ENCODE measurements at regions not wholly inside any gene's neighbourhood (a gene's known extent, or its start where the extent isn't known, plus 50 kb on each side); places are given as distances from the start of the nearest gene placed in this dataset.

DNA sequence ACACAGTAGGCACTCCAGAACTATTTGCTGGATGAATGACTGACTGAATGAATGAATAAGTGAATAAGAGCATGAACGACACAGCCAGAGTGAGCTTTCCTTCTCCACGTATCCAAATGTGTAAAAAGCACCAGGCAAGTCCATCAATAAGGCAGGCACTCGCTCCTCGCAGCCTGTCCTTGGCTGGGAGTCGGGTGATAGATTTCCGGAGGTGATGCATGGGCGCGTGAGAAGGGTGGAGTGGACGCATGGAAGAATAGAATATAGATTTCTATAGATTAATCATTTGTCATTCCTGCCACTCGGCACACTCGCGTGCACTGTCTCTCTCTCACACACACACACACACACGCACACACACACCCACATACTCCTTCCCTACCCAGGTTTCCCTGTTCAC, 164.3 kb upstream of the ZC3H12A start:
- Histone ChIP-seq H3K36me3 (no peaks in the 10 kb centered on the region), H3K4me3 (ENCODE audit: low read depth, low read length) (no peak overlapping the region), H3K9me3 (ENCODE audit: severe bottlenecking) (no peaks in the 10 kb centered on the region), H3K27me3 (ENCODE audit: insufficient read depth, low read depth, severe bottlenecking) (no peaks in the 10 kb centered on the region), H3K27ac (no peak overlapping the region)
- TF ChIP-seq CTCF (IDR thresholded peaks at IDR 0.05; ENCODE audit: low read depth, low read length): no peak
- no peak for DNase-seq

- Histone ChIP-seq H3K27me3 (ENCODE audit: insufficient read depth, low read depth, severe bottlenecking) (no peaks in the 10 kb centered on the region), H3K27ac (no peak overlapping the region), H3K9me3 (ENCODE audit: severe bottlenecking) (no peaks in the 10 kb centered on the region), H3K36me3 (no peaks in the 10 kb centered on the region), H3K4me3 (ENCODE audit: low read depth, low read length) (no peak overlapping the region)
- DNase-seq: no peak
- no peak for TF ChIP-seq CTCF (IDR thresholded peaks at IDR 0.05; ENCODE audit: low read depth, low read length)
Measured at GRCh38 chr1:37315371-37315846, 159.0 kb upstream of the ZC3H12A start.

DNA sequence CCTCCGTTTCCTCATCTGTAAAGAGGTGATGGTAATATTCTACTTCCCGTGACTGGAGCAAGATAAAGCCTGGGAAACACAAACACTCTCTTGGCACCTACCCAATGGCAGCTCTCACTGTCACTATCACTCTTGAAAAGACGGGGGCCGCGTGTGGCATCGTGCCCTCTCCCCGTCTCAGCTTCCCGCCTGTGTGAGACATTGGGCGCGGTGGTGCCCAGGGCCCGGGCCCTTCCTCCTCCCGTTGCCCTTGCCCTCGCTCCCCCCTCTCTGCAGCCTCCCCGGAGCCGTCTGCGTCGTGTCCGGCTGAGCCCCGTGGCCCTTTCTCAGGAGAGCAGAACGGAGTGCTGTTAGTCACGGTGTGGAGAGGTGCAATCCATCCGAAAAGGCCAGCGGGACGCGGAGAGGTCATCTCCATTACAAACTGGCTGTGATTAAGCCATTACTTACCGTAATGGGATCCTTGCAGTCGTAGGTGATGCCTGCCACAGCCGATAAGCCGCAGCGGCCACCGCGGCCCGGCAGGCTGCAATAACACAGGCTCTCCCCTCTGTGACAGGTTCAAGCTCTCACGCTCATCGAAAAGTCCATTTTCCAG, 156.4 kb upstream of the ZC3H12A start:
- H3K36me3 ChIP-seq: no peaks in the 10 kb centered on the region
- H3K27ac ChIP-seq: no peak overlapping the region
- no peak for TF ChIP-seq CTCF (IDR thresholded peaks at IDR 0.05; ENCODE audit: low read depth, low read length)
- no peaks in the 10 kb centered on the region for H3K9me3 ChIP-seq (ENCODE audit: severe bottlenecking)
- no peak for DNase-seq
- H3K4me3 ChIP-seq (ENCODE audit: low read depth, low read length): no peak overlapping the region
- no peaks in the 10 kb centered on the region for H3K27me3 ChIP-seq (ENCODE audit: insufficient read depth, low read depth, severe bottlenecking)

DNA sequence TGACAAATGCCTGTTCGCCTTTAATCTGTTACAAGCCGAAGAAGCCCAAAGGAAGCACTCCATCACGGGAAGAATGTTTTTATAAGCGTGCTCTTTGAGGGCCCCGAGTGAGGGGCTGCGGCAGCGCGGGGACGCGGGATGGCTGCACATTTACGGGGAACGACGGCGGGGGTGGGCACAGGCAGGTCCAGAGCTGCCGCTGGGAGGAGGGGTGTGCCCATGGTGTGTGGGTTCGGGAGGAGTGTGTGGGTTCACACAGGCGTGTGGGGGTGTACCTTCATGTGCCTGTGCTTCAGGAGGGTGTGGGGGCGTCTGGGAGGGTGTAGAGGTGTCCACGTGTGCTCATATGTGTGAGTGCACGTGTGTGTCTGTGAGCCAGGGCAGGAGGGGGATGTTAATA, 155.9 kb upstream of the ZC3H12A start:
- Histone ChIP-seq H3K27me3 (ENCODE audit: insufficient read depth, low read depth, severe bottlenecking) (no peaks in the 10 kb centered on the region), H3K27ac (no peak overlapping the region), H3K36me3 (no peaks in the 10 kb centered on the region), H3K4me3 (ENCODE audit: low read depth, low read length) (no peak overlapping the region), H3K9me3 (ENCODE audit: severe bottlenecking) (no peaks in the 10 kb centered on the region)
- no peak for TF ChIP-seq CTCF (IDR thresholded peaks at IDR 0.05; ENCODE audit: low read depth, low read length)
- no peak for DNase-seq

DNA sequence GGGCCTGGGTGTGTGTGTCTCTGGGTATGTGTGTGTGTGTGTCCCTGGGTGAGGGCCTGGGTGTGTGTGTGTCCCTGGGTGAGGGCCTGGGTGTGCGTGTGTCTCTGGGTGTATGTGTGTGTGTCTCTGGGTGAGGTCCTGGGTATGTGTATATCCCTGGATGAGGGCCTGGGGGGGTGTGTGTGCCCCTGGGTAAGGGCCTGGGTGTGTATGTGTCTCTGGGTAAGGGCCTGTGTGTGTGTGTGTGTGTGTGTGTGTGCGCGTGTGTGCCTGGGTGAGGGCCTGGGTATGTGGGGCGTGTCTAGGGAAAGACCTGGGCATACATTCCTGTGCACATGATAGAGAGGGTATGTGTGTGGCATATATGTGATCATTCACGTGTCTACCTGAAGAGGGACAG, 155.1 kb upstream of the ZC3H12A start:
- no peak for DNase-seq
- Histone ChIP-seq H3K36me3 (no peaks in the 10 kb centered on the region), H3K27me3 (ENCODE audit: insufficient read depth, low read depth, severe bottlenecking) (no peaks in the 10 kb centered on the region), H3K27ac (no peak overlapping the region), H3K4me3 (ENCODE audit: low read depth, low read length) (no peak overlapping the region), H3K9me3 (ENCODE audit: severe bottlenecking) (peaks cover 3% of the 10 kb centered on the region)
- TF ChIP-seq CTCF (IDR thresholded peaks at IDR 0.05; ENCODE audit: low read depth, low read length): no peak

All from WERI-Rb-1 (cell line).